Spinal cord (tissue), 9 donors: ENCODE measurements at regions not wholly inside any gene's neighbourhood (a gene's known extent, or its start where the extent isn't known, plus 50 kb on each side); places are given as distances from the start of the nearest gene placed in this dataset.
A peak's percentile ranks its signal among the peaks of the same experiment; 100 is the strongest.

Source experiments
- DNase-seq, 6 donors: peaks; one replicate each; pipeline versions ENCODE4 v3.0.0 to v3.0.0-alpha.2; 2013 to 2015; ENCODE audit warnings: low spot score in 6 of 6, low read depth in 4 of 6
- H3K27ac ChIP-seq: one replicate; pipeline ENCODE4 v1.5.1; 2013; ENCODE audit warnings: low read depth, low read length, control low read depth
- H3K27me3 ChIP-seq: one replicate; pipeline ENCODE4 v1.6.1; 2013; ENCODE audit warnings: low read length; ENCODE audit not compliant: control insufficient read depth, insufficient read depth
- H3K36me3 ChIP-seq: one replicate; pipeline ENCODE4 v1.6.1; 2013; ENCODE audit warnings: low read length; ENCODE audit not compliant: control insufficient read depth, insufficient read depth
- H3K4me1 ChIP-seq: one replicate; pipeline ENCODE4 v1.6.1; 2013; ENCODE audit warnings: low read length; ENCODE audit not compliant: control insufficient read depth, insufficient read depth
- H3K4me3 ChIP-seq: one replicate; pipeline ENCODE4 v1.5.1; 2013; ENCODE audit warnings: low read depth, low read length, control low read depth
- H3K9me3 ChIP-seq: one replicate; pipeline ENCODE4 v1.6.1; 2013; ENCODE audit warnings: low read length; ENCODE audit not compliant: control insufficient read depth, insufficient read depth
- WGBS: methylation state at CpG from one replicate; pipeline ENCODE4 v1.1.5; 2013; ENCODE audit warnings: missing lambda C conversion rate; ENCODE audit not compliant: insufficient coverage; 5-methylcytosine and 5-hydroxymethylcytosine counted together
- donor health status: healthy.

- no peak for DNase-seq
- Histone ChIP-seq H3K4me3 (no peak overlapping the region), H3K27ac (no peak overlapping the region), H3K27me3 (no peaks in the 10 kb centered on the region), H3K36me3 (no peaks in the 10 kb centered on the region), H3K4me1 (no peaks in the 10 kb centered on the region), H3K9me3 (no peaks in the 10 kb centered on the region)
- WGBS: no CpG with 5 or more reads among the region's 3 CpGs
Measured at GRCh38 chr12:87511371-87511770, 517.8 kb downstream of the C12orf50 start.

- Histone ChIP-seq H3K4me3 (no peak overlapping the region), H3K27me3 (no peaks in the 10 kb centered on the region), H3K36me3 (no peaks in the 10 kb centered on the region), H3K27ac (no peak overlapping the region), H3K9me3 (no peaks in the 10 kb centered on the region), H3K4me1 (no peaks in the 10 kb centered on the region)
- DNase-seq: no peak
Measured at GRCh38 chr12:87509237-87509820, 519.9 kb downstream of the C12orf50 start.

- Histone ChIP-seq H3K4me3 (no peak overlapping the region), H3K27ac (no peak overlapping the region), H3K36me3 (no peaks in the 10 kb centered on the region), H3K9me3 (no peaks in the 10 kb centered on the region), H3K4me1 (no peaks in the 10 kb centered on the region), H3K27me3 (no peaks in the 10 kb centered on the region)
- WGBS: 100% methylated on average over 3 of the region's 3 CpGs
- no peak for DNase-seq
Measured at GRCh38 chr12:87491598-87491997, 537.6 kb downstream of the C12orf50 start.

GRCh38 chr12:87491089-87491488 lies 538.1 kb downstream of the C12orf50 start:
- no CpG with 5 or more reads among the region's 1 CpG for WGBS
- no peak overlapping the region for H3K4me3 ChIP-seq
- no peak for DNase-seq
- no peak overlapping the region for H3K27ac ChIP-seq
- no peaks in the 10 kb centered on the region for H3K36me3 ChIP-seq
- no peaks in the 10 kb centered on the region for H3K27me3 ChIP-seq
- H3K4me1 ChIP-seq: no peaks in the 10 kb centered on the region
- H3K9me3 ChIP-seq: no peaks in the 10 kb centered on the region

- no peak for DNase-seq
- Histone ChIP-seq H3K9me3 (no peaks in the 10 kb centered on the region), H3K4me1 (no peaks in the 10 kb centered on the region), H3K36me3 (no peaks in the 10 kb centered on the region), H3K4me3 (no peak overlapping the region), H3K27me3 (no peaks in the 10 kb centered on the region), H3K27ac (no peak overlapping the region)
Measured at GRCh38 chr12:87469295-87469694, 559.9 kb downstream of the C12orf50 start.

- Histone ChIP-seq H3K9me3 (no peaks in the 10 kb centered on the region), H3K4me3 (no peak overlapping the region)
- no peak for DNase-seq
Measured at GRCh38 chr12:87467936-87468335, 561.3 kb downstream of the C12orf50 start.

GRCh38 chr12:87464565-87464964 lies 564.6 kb downstream of the C12orf50 start:
- DNase-seq: no peak
- no peaks in the 10 kb centered on the region for H3K27me3 ChIP-seq
- WGBS: no CpG with 5 or more reads among the region's 1 CpG
- H3K4me1 ChIP-seq: no peaks in the 10 kb centered on the region
- no peaks in the 10 kb centered on the region for H3K36me3 ChIP-seq
- H3K27ac ChIP-seq: no peak overlapping the region
- no peaks in the 10 kb centered on the region for H3K9me3 ChIP-seq
- H3K4me3 ChIP-seq: no peak overlapping the region

More at GRCh38 chr12:87467936-87468335, 561.3 kb downstream of the C12orf50 start:
- Histone ChIP-seq H3K36me3 (no peaks in the 10 kb centered on the region), H3K4me1 (no peaks in the 10 kb centered on the region), H3K27ac (no peak overlapping the region), H3K27me3 (no peaks in the 10 kb centered on the region)

GRCh38 chr12:87444039-87444438 lies 585.2 kb downstream of the C12orf50 start:
- Histone ChIP-seq H3K9me3 (no peaks in the 10 kb centered on the region), H3K27me3 (no peaks in the 10 kb centered on the region), H3K4me1 (no peaks in the 10 kb centered on the region), H3K36me3 (no peaks in the 10 kb centered on the region), H3K27ac (no peak overlapping the region), H3K4me3 (no peak overlapping the region)
- 87% methylated on average over 3 of the region's 4 CpGs for WGBS
- no peak for DNase-seq

GRCh38 chr12:87441511-87441910 lies 587.7 kb downstream of the C12orf50 start:
- H3K27me3 ChIP-seq: no peaks in the 10 kb centered on the region
- 67% methylated on average over 1 of the region's 3 CpGs for WGBS
- H3K27ac ChIP-seq: no peak overlapping the region
- no peak for DNase-seq
- no peaks in the 10 kb centered on the region for H3K36me3 ChIP-seq
- no peaks in the 10 kb centered on the region for H3K4me1 ChIP-seq
- no peak overlapping the region for H3K4me3 ChIP-seq
- H3K9me3 ChIP-seq: no peaks in the 10 kb centered on the region

- Histone ChIP-seq H3K27me3 (no peaks in the 10 kb centered on the region), H3K4me1 (no peaks in the 10 kb centered on the region), H3K36me3 (no peaks in the 10 kb centered on the region), H3K4me3 (no peak overlapping the region), H3K9me3 (no peaks in the 10 kb centered on the region), H3K27ac (no peak overlapping the region)
- WGBS: no CpG with 5 or more reads among the region's 2 CpGs
- DNase-seq: peak in 1 of 6 donors; percentile 12
Measured at GRCh38 chr12:87439990-87440827, 589.0 kb downstream of the C12orf50 start.
